NCI-H2171 treated with DMSO at 0.1 percent for 48 hours (cell line): ENCODE measurements at regions not wholly inside any gene's neighbourhood (a gene's known extent, or its start where the extent isn't known, plus 50 kb on each side); places are given as distances from the start of the nearest gene placed in this dataset.

ENCODE experiments used
- DNase-seq: peaks from one replicate; lab custom pipeline; 2025; lab: John Stamatoyannopoulos, UW

GRCh38 chr6:138007014-138007472 is 100.2 kb downstream of the PERP start:
- DNase-seq = peak; percentile 24

- no peak for DNase-seq
Observed at GRCh38 chr6:138008791-138009190, 98.4 kb downstream of the PERP start.

DNA sequence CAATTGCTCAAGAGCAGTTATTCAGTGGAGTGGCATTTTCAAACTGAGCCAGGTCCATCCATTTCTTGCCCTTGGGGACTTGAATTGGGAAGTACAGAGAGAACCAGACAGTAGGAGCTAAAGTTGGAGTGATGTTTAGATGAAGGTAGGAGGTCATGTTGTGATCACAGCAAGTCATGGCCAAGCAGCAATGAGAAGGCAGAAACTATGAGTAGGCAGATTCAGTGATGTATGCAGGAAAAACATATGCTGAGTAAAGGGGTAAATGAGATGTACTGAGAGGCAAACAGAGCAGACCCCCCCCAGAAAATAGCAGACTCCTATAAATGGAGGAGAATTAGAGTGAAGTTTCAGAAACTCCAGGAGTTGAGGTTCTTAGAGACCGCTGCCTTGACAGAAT is 95.8 kb downstream of the PERP start:
- no peak for DNase-seq

- no peak for DNase-seq
Observed at GRCh38 chr6:138012682-138013081, 94.5 kb downstream of the PERP start.

GRCh38 chr6:138013959-138014358 is 93.3 kb downstream of the PERP start:
- DNase-seq = no peak

- no peak for DNase-seq
Observed at GRCh38 chr6:138017166-138017757, 90.0 kb downstream of the PERP start.

- no peak for DNase-seq
Observed at GRCh38 chr6:138018297-138018696, 88.9 kb downstream of the PERP start.

DNA sequence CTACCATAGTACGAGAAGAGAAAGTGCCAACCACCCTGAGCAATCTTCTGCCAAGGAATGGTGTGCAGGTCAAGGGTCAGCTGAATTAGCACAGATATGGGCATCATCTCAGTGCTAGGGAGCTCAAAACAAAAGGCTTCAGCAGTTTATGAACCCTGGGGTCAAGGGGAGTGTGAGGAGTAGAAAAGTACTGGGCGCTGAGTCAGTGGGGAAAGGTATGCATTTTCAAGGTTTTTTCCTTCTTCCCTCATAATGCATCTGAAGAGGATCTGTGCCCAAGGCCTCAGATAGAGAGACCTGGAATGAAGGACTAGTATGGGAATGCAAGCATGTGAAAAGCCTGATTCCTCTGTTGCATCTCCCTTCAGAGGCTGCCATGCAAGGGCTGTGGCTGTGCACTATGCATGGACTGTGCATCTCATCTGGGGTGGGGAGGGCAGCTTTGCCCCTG is 81.7 kb downstream of the PERP start:
- no peak for DNase-seq

GRCh38 chr6:138026342-138026741 is 80.9 kb downstream of the PERP start:
- DNase-seq = no peak

GRCh38 chr6:138028893-138029292 is 78.3 kb downstream of the PERP start:
- peak; percentile 37 for DNase-seq

- no peak for DNase-seq
Observed at GRCh38 chr6:138030872-138031271, 76.3 kb downstream of the PERP start.

- DNase-seq = no peak
Observed at GRCh38 chr6:138031417-138031816, 75.8 kb downstream of the PERP start.

- no peak for DNase-seq
Observed at GRCh38 chr6:138031850-138032249, 75.4 kb downstream of the PERP start.

DNA sequence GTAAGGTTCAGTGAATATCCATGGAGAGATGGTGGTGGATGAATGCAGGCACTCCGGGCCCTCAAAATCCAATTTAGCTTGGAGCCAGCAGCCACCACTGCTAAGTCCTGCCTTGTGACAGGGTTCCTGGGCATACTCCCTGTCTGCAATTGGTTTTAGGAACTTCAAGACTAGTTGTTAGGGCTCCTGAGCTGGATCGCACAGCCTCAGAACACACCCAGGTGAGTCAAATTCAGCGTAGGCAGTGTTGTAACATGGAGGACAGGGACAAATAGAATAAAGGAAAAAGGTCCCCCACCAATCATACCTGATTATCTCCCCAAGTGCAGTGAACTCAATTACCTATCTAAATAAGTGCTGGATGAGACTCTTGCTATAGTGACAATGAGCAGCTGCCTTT is 74.6 kb downstream of the PERP start:
- DNase-seq = no peak

DNA sequence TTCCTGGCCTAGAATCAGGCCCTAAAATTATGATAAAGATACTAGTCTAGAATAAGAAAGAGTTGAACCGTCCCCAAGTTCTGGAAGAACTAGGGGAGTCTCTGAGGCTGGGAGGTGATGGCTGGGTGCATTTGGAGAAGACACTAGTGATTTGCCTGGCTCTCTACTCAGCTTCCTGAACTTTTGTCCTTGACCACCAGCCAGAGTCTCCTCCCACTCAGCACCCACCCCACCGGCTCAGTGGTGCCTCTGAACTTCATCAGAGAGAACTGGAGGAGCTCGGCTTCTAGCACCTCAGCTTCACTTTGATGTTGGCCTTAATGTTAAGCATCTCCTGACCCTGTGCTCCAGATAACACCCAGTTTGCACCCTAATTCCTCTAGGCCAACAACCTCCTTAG is 73.0 kb downstream of the PERP start:
- no peak for DNase-seq

GRCh38 chr6:138035070-138035469 is 72.1 kb downstream of the PERP start:
- peak; percentile 64 for DNase-seq

- no peak for DNase-seq
Observed at GRCh38 chr6:138036111-138036510, 71.1 kb downstream of the PERP start.

- DNase-seq = no peak
Observed at GRCh38 chr6:138037009-138037504, 70.2 kb downstream of the PERP start.

DNA sequence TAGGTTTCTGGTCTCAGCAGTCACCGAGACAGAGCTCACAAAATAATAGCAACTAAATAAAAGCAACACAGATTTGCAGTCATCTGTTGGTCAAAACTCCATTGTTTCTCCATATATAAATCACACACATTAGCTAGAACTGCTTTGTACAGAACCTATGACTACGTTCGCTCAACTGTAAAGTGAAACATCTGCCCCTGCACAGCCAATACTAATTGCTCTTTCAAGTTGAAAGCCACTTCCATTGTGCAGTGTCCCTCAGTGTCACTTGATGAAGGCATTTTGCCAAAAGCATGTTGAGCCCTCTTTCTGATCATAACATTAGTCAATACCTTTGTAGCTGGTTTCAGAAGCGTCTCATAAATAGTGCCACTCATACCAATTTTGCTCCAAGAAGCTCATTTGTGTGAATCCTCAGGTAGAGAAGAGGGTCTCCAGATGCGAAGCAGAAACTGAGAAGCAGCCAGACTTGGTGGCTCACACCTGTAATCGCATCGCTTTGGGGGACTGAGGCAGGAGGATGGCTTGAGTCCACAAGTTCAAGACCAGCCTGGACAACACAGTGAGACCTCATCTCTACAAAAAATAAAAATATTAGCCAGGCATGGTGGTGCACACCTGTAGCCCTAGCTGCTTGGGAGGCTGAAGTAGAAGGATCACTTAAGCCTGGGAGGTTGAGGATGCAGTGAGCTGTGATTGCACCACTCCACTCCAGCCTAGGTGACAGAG is 68.9 kb downstream of the PERP start:
- peak; percentile 93 for DNase-seq
